Esophagus muscularis mucosa (tissue), 4 donors: ENCODE measurements at regions not wholly inside any gene's neighbourhood (a gene's known extent, or its start where the extent isn't known, plus 50 kb on each side); places are given as distances from the start of the nearest gene placed in this dataset.

Experiments used
- DNase-seq: peaks from one replicate; pipeline ENCODE4 v3.0.0-alpha.2; 2017; ENCODE audit errors: extremely low spot score
- H3K27ac ChIP-seq, 4 donors: fragments of 200-600 bp; sonication (generic); replicated peaks in 1 of 4; 1 replicate in 3 of 4; 2 replicates in 1 of 4; pipeline ENCODE4 v1.5.1; 2016 to 2019; ENCODE audit warnings: mild to moderate bottlenecking in 1 of 4
- H3K27me3 ChIP-seq, 4 donors: fragments of 200-600 bp; sonication (generic); one replicate each; pipeline versions ENCODE4 v1.5.1 to v1.6.0; 2016 to 2019
- H3K36me3 ChIP-seq, 4 donors: fragments of 200-600 bp; sonication (generic); one replicate each; pipeline ENCODE4 v1.5.1; 2016 to 2019
- H3K4me1 ChIP-seq, 4 donors: fragments of 200-600 bp; sonication (generic); one replicate each; pipeline ENCODE4 v1.5.1; 2016 to 2019
- H3K4me3 ChIP-seq, 4 donors: fragments of 200-600 bp; sonication (generic); 1 replicate in 2 of 4; 2 replicates in 2 of 4; pipeline ENCODE4 v1.5.1; 2016 to 2019; ENCODE audit warnings: mild to moderate bottlenecking in 4 of 4, moderate library complexity in 1 of 4
- H3K9me3 ChIP-seq, 4 donors: fragments of 200-600 bp; sonication (generic); 1 replicate in 3 of 4; 2 replicates in 1 of 4; pipeline ENCODE4 v1.5.1; 2016 to 2019
- EP300 ChIP-seq: sonication (generic); formaldehyde crosslinking; IDR thresholded peaks from one replicate; pipeline ENCODE4 v1.6.1; 2017; ENCODE audit warnings: antibody characterized with exemption
- POLR2A ChIP-seq: fragments of 450-650 bp; IDR thresholded peaks from one replicate; pipeline ENCODE4 v1.6.1; 2017; ENCODE audit warnings: antibody characterized with exemption, moderate library complexity, mild to moderate bottlenecking, low read depth
- POLR2AphosphoS5 ChIP-seq, 2 donors: sonication (generic); formaldehyde crosslinking; IDR thresholded peaks; one replicate each; pipeline ENCODE4 v1.6.1; 2017; ENCODE audit warnings: antibody characterized with exemption in 2 of 2
- WGBS: methylation state at CpG from one replicate; pipeline ENCODE4 v1.1.5; 2018; 5-methylcytosine and 5-hydroxymethylcytosine counted together
- intact Hi-C: fragments of 100-400 bp; cut with DNase I; formaldehyde crosslinking; loops from one replicate; pipeline ENCODE4 v1.15.1; 2023
- TF ChIP-seq, protein P1 (sequence below), 3 experiments: fragments of 200-600 bp in 2 of 3; fragments of 450-650 bp in 1 of 3; sonication (generic) in 2 of 3; IDR thresholded peaks; one replicate each; pipeline ENCODE4 v1.5.1; 2017 to 2019; ENCODE audit warnings: antibody characterized with exemption in 3 of 3, mild to moderate bottlenecking in 2 of 3, moderate library complexity in 1 of 3

DNA sequence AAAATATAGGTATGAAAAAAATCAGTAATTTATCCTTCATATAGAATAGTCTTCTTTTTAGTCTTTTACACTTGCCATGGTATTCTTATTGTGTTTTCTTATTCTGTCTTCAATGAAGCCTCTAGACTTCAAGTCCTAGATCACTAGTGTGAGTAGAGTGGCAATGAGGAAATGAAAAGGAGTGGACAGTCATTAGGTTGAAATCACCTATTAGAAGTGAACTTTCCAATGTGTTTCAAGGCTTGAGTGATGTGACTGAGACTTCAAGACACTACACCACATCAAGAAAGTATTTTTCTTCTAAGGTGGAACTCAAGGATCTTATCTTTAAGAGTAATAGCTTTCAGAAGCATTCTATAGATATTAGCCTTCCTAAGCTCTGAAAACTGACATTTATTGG, 357.8 kb upstream of the MBL2 start:
- Histone ChIP-seq H3K27me3 (no peaks in the 10 kb centered on the region), H3K27ac (no peak overlapping the region), H3K9me3 (no peaks in the 10 kb centered on the region), H3K4me1 (no peaks in the 10 kb centered on the region), H3K4me3 (no peak overlapping the region), H3K36me3 (no peaks in the 10 kb centered on the region)
- TF ChIP-seq POLR2AphosphoS5 (IDR thresholded peaks at IDR 0.05) (no peak), POLR2A (no peak), EP300 (no peak)
- TF ChIP-seq, protein P1, sequence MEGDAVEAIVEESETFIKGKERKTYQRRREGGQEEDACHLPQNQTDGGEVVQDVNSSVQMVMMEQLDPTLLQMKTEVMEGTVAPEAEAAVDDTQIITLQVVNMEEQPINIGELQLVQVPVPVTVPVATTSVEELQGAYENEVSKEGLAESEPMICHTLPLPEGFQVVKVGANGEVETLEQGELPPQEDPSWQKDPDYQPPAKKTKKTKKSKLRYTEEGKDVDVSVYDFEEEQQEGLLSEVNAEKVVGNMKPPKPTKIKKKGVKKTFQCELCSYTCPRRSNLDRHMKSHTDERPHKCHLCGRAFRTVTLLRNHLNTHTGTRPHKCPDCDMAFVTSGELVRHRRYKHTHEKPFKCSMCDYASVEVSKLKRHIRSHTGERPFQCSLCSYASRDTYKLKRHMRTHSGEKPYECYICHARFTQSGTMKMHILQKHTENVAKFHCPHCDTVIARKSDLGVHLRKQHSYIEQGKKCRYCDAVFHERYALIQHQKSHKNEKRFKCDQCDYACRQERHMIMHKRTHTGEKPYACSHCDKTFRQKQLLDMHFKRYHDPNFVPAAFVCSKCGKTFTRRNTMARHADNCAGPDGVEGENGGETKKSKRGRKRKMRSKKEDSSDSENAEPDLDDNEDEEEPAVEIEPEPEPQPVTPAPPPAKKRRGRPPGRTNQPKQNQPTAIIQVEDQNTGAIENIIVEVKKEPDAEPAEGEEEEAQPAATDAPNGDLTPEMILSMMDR (IDR thresholded peaks at IDR 0.05) = no peak
- DNase-seq = no peak
- intact Hi-C loops = no loop called here

DNA sequence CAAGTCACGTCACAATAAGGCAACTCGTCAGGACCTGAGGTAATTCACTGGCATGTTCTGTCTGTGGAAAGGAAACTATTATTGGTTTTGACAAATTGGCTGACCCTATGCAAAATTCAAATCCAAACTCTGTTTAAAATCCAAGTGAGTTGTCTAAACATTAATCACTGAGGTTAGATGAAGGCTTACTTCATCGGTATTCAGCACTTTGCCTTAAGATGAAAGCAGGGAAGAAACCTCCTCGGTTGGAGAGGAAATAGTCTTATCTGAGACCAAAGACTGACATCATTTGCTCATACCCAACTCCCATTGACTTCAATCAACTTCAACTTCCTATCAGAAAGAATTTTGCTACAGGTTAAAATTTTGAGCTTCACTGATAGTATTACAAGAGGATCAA, 355.1 kb upstream of the MBL2 start:
- WGBS = 33% methylated on average over 4 of the region's 4 CpGs
- no peaks in the 10 kb centered on the region for H3K9me3 ChIP-seq
- H3K27me3 ChIP-seq = no peaks in the 10 kb centered on the region
- no peaks in the 10 kb centered on the region for H3K36me3 ChIP-seq
- no peak overlapping the region for H3K27ac ChIP-seq
- intact Hi-C loops = no loop called here
- DNase-seq = no peak
- no peaks in the 10 kb centered on the region for H3K4me1 ChIP-seq
- no peak overlapping the region for H3K4me3 ChIP-seq
- no peak for TF ChIP-seq POLR2AphosphoS5 (IDR thresholded peaks at IDR 0.05)
- TF ChIP-seq POLR2A = no peak
- TF ChIP-seq EP300 = no peak
- TF ChIP-seq, protein P1 (IDR thresholded peaks at IDR 0.05) = no peak

GRCh38 chr10:53123311-53123710, 350.7 kb upstream of the MBL2 start:
- Histone ChIP-seq H3K9me3 (no peaks in the 10 kb centered on the region), H3K27me3 (no peaks in the 10 kb centered on the region), H3K4me1 (no peaks in the 10 kb centered on the region), H3K4me3 (no peak overlapping the region), H3K36me3 (no peaks in the 10 kb centered on the region), H3K27ac (no peak overlapping the region)
- DNase-seq = no peak
- intact Hi-C loops = no loop called here
- no peak for TF ChIP-seq POLR2AphosphoS5 (IDR thresholded peaks at IDR 0.05)
- no peak for TF ChIP-seq EP300
- TF ChIP-seq, protein P1 (IDR thresholded peaks at IDR 0.05) = no peak
- no peak for TF ChIP-seq POLR2A
- WGBS = 60% methylated on average over 4 of the region's 4 CpGs

GRCh38 chr10:53122281-53122680, 349.7 kb upstream of the MBL2 start:
- H3K4me3 ChIP-seq = no peak overlapping the region
- WGBS = 77% methylated on average over 4 of the region's 4 CpGs
- no peaks in the 10 kb centered on the region for H3K27me3 ChIP-seq
- H3K27ac ChIP-seq = no peak overlapping the region
- no peaks in the 10 kb centered on the region for H3K36me3 ChIP-seq
- DNase-seq = no peak
- peaks cover 0 to under 1% (median 0%) of the 10 kb centered on the region in 4 donors for H3K9me3 ChIP-seq
- H3K4me1 ChIP-seq = no peaks in the 10 kb centered on the region
- intact Hi-C loops = no loop called here
- TF ChIP-seq, protein P1 (IDR thresholded peaks at IDR 0.05) = no peak
- TF ChIP-seq POLR2AphosphoS5 (IDR thresholded peaks at IDR 0.05) = no peak
- no peak for TF ChIP-seq POLR2A
- no peak for TF ChIP-seq EP300

- Histone ChIP-seq H3K9me3 (peaks cover 0 to 18% (median 0%) of the 10 kb centered on the region in 4 donors), H3K4me3 (no peak overlapping the region), H3K4me1 (no peaks in the 10 kb centered on the region), H3K36me3 (no peaks in the 10 kb centered on the region), H3K27ac (no peak overlapping the region), H3K27me3 (no peaks in the 10 kb centered on the region)
- WGBS = 86% methylated on average over 2 of the region's 2 CpGs
- intact Hi-C loops = no loop called here
- no peak for DNase-seq
- no peak for TF ChIP-seq EP300
- TF ChIP-seq POLR2A = no peak
- TF ChIP-seq, protein P1 (IDR thresholded peaks at IDR 0.05) = no peak
- TF ChIP-seq POLR2AphosphoS5 (IDR thresholded peaks at IDR 0.05) = no peak
These were observed 343.1 kb upstream of the MBL2 start for GRCh38 chr10:53115660-53116059.
